ENCODE measurements at regions not wholly inside any gene's neighbourhood (a gene's known extent, or its start where the extent isn't known, plus 50 kb on each side); places are given as distances from the start of the nearest gene placed in this dataset.

- Histone ChIP-seq H3K9ac (no peak overlapping the region), H3K4me1 (no peaks in the 10 kb centered on the region), H3K27me3 (no peaks in the 10 kb centered on the region), H3K9me3 (replicated peaks in 1 of 11) (no peaks in the 10 kb centered on the region), H3K27ac (no peak overlapping the region), H3K36me3 (no peaks in the 10 kb centered on the region), H3K4me2 (no peak overlapping the region), H3K4me3 (no peak overlapping the region), H4K20me1 (no peaks in the 10 kb centered on the region)
- no peak for TF ChIP-seq Cebpa-rat (IDR thresholded peaks at IDR 0.05)
Observed at GRCh38 chr2:193583638-193584400, 1389.1 kb upstream of the TMEFF2 start.

- no peaks in the 10 kb centered on the region for H3K9me3 ChIP-seq (replicated peaks in 1 of 11)
- H3K4me1 ChIP-seq: no peaks in the 10 kb centered on the region
- H3K27ac ChIP-seq: no peak overlapping the region
- H3K36me3 ChIP-seq: no peaks in the 10 kb centered on the region
- no peaks in the 10 kb centered on the region for H3K27me3 ChIP-seq
- no peak overlapping the region for H3K9ac ChIP-seq
- no peak overlapping the region for H3K4me3 ChIP-seq
- H4K20me1 ChIP-seq: no peaks in the 10 kb centered on the region
- TF ChIP-seq Cebpa-rat (IDR thresholded peaks at IDR 0.05): no peak
- no peak overlapping the region for H3K4me2 ChIP-seq
Observed at GRCh38 chr2:193581807-193582206, 1387.1 kb upstream of the TMEFF2 start.

GRCh38 chr2:193580176-193580950 lies 1385.6 kb upstream of the TMEFF2 start:
- no peaks in the 10 kb centered on the region for H3K4me1 ChIP-seq
- H3K4me3 ChIP-seq: no peak overlapping the region
- no peaks in the 10 kb centered on the region for H4K20me1 ChIP-seq
- no peak overlapping the region for H3K9ac ChIP-seq
- H3K9me3 ChIP-seq (replicated peaks in 1 of 11): no peaks in the 10 kb centered on the region
- no peak overlapping the region for H3K27ac ChIP-seq
- H3K27me3 ChIP-seq: no peaks in the 10 kb centered on the region
- no peaks in the 10 kb centered on the region for H3K36me3 ChIP-seq
- no peak overlapping the region for H3K4me2 ChIP-seq
- TF ChIP-seq Cebpa-rat (IDR thresholded peaks at IDR 0.05): no peak

- no peak overlapping the region for H3K9ac ChIP-seq
- no peak for TF ChIP-seq Cebpa-rat (IDR thresholded peaks at IDR 0.05)
- H3K4me1 ChIP-seq: no peaks in the 10 kb centered on the region
- H3K27me3 ChIP-seq: no peaks in the 10 kb centered on the region
- no peaks in the 10 kb centered on the region for H3K36me3 ChIP-seq
- no peak overlapping the region for H3K27ac ChIP-seq
- H3K9me3 ChIP-seq (replicated peaks in 1 of 11): no peaks in the 10 kb centered on the region
- no peak overlapping the region for H3K4me2 ChIP-seq
- H3K4me3 ChIP-seq: no peak overlapping the region
- H4K20me1 ChIP-seq: no peaks in the 10 kb centered on the region
Observed at GRCh38 chr2:193566886-193567285, 1372.2 kb upstream of the TMEFF2 start.

- Histone ChIP-seq H3K27ac (no peak overlapping the region), H3K27me3 (no peaks in the 10 kb centered on the region), H3K4me2 (no peak overlapping the region), H3K4me3 (no peak overlapping the region), H3K9me3 (replicated peaks in 1 of 11) (no peaks in the 10 kb centered on the region), H3K9ac (no peak overlapping the region), H4K20me1 (no peaks in the 10 kb centered on the region), H3K36me3 (no peaks in the 10 kb centered on the region), H3K4me1 (no peaks in the 10 kb centered on the region)
- no peak for TF ChIP-seq Cebpa-rat (IDR thresholded peaks at IDR 0.05)
Observed at GRCh38 chr2:193566276-193566675, 1371.5 kb upstream of the TMEFF2 start.

GRCh38 chr2:193562031-193562430 lies 1367.3 kb upstream of the TMEFF2 start:
- TF ChIP-seq Cebpa-rat (IDR thresholded peaks at IDR 0.05): no peak
- Histone ChIP-seq H3K9me3 (replicated peaks in 1 of 11) (no peaks in the 10 kb centered on the region), H3K36me3 (no peaks in the 10 kb centered on the region)

GRCh38 chr2:193561054-193561453 lies 1366.3 kb upstream of the TMEFF2 start:
- no peak for TF ChIP-seq Cebpa-rat (IDR thresholded peaks at IDR 0.05)
- Histone ChIP-seq H3K27ac (no peak overlapping the region), H4K20me1 (no peaks in the 10 kb centered on the region), H3K4me3 (no peak overlapping the region), H3K27me3 (no peaks in the 10 kb centered on the region), H3K4me1 (no peaks in the 10 kb centered on the region), H3K4me2 (no peak overlapping the region), H3K9ac (no peak overlapping the region), H3K9me3 (replicated peaks in 1 of 11) (no peaks in the 10 kb centered on the region), H3K36me3 (no peaks in the 10 kb centered on the region)

More at GRCh38 chr2:193562031-193562430, 1367.3 kb upstream of the TMEFF2 start:
- Histone ChIP-seq H3K4me3 (no peak overlapping the region), H3K9ac (no peak overlapping the region), H4K20me1 (no peaks in the 10 kb centered on the region), H3K4me1 (no peaks in the 10 kb centered on the region), H3K4me2 (no peak overlapping the region), H3K27ac (no peak overlapping the region), H3K27me3 (no peaks in the 10 kb centered on the region)

GRCh38 chr2:193556766-193557470 lies 1362.2 kb upstream of the TMEFF2 start:
- no peaks in the 10 kb centered on the region for H4K20me1 ChIP-seq
- H3K4me1 ChIP-seq: no peaks in the 10 kb centered on the region
- H3K9ac ChIP-seq: no peak overlapping the region
- no peaks in the 10 kb centered on the region for H3K27me3 ChIP-seq
- no peak for TF ChIP-seq Cebpa-rat (IDR thresholded peaks at IDR 0.05)
- no peak overlapping the region for H3K4me3 ChIP-seq
- H3K4me2 ChIP-seq: no peak overlapping the region
- no peak overlapping the region for H3K27ac ChIP-seq
- H3K36me3 ChIP-seq: no peaks in the 10 kb centered on the region
- H3K9me3 ChIP-seq (replicated peaks in 1 of 11): no peaks in the 10 kb centered on the region

- peaks cover 0 to 6% (median 0%) of the 10 kb centered on the region in 11 experiments; a peak in 2 of 22 replicates for H3K9me3 ChIP-seq (replicated peaks in 1 of 11)
- peak overlapping the region in 1 of 11 experiments; percentile 6; a peak in 1 of 22 replicates for H3K4me2 ChIP-seq
- H3K36me3 ChIP-seq: no peaks in the 10 kb centered on the region
- no peak for TF ChIP-seq Cebpa-rat (IDR thresholded peaks at IDR 0.05)
- no peaks in the 10 kb centered on the region for H4K20me1 ChIP-seq
- H3K4me3 ChIP-seq: no peak overlapping the region
- no peaks in the 10 kb centered on the region for H3K27me3 ChIP-seq
- H3K27ac ChIP-seq: no peak overlapping the region; a peak in 1 of 22 replicates
- H3K9ac ChIP-seq: no peak overlapping the region
- peaks cover 0 to 15% (median 0%) of the 10 kb centered on the region in 10 experiments; a peak in 2 of 20 replicates for H3K4me1 ChIP-seq
Observed at GRCh38 chr2:193549661-193550060, 1354.9 kb upstream of the TMEFF2 start.
